ENCODE measurements at regions not wholly inside any gene's neighbourhood (a gene's known extent, or its start where the extent isn't known, plus 50 kb on each side); places are given as distances from the start of the nearest gene placed in this dataset.

DNA sequence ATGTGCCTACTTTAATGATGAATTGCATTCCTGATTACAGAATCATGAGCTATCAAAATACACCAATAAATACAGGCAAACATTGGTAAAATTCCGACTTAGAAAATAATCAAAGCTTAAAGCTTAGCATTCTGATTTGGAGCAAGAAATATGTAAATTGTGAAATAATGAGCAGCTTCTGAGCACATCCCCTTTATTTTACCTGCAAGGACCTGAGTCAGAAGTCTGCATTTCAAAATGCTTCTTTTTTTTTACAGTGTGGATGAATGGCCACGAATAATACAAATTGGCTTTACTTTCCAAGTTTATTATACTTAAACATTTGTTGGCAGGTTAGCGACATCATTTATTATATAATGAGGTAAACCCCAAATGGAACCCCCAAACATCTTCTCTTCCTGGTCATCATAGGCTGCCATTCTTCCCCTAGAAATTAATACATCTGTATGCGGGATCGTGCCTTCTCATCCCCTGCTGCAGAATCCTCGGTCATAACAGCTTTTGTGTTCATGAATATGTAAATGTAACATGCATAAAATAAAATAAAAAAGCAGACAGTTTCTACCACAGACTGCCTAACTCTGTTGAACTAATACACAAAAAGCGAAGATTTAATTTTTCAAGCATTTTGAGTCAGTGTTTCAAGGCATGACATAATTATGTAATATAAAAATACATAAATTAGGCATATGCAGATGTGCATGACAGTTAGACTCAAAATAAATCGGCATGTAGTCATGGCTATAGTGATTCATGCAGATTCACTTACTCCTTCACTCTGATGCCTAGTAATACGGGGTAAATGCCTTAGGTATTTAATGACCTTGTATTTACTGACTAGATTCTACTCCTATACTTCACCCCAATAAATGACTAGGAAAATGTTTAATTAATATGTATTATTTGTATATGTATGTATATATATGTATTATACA, 339.7 kb downstream of the USP25 start:
- intact Hi-C loops (cut with DNase I; ENCODE audit: low total_unique reads), result no loop called here
- WGBS, 2 donors, result 55 to 66% methylated on average over 9 of the region's 9 CpGs
- TF ChIP-seq POLR2A (IDR thresholded peaks at IDR 0.05) (no peak), CTCF (IDR thresholded peaks at IDR 0.05) (no peak)
- no peak overlapping the region for H3K4me3 ChIP-seq (ENCODE audit: low read depth, poor library complexity, severe bottlenecking)
- DNase-seq (ENCODE audit: low spot score in 2 of 2), result no peak

- 43 to 44% methylated on average over 7 of the region's 7 CpGs for WGBS, 2 donors
- H3K4me3 ChIP-seq (ENCODE audit: low read depth, poor library complexity, severe bottlenecking), result no peak overlapping the region
- TF ChIP-seq POLR2A (IDR thresholded peaks at IDR 0.05) (no peak), CTCF (IDR thresholded peaks at IDR 0.05) (no peak)
- intact Hi-C loops (cut with DNase I; ENCODE audit: low total_unique reads), result no loop called here
- no peak for DNase-seq (ENCODE audit: low spot score in 2 of 2)
Measured at GRCh38 chr21:16070207-16070651, 340.4 kb downstream of the USP25 start.

DNA sequence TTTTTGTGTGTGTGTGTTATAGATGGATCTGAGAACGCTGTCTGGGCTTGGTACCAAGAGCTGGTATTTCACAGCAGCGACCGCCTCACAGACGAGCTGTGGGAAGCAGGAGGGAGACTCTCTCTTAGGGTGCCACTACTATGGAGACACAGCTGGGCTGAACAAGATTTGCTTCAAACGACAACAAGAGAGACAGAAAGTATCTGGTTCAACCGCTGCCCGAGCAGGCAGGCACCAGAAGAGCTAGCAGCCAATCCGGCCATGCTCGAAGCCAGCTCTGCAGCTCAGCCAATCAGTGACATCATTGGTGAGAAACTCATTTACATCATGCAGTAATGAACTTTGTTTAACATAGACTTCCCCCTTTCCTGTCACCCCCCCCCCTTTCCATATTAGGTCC, 341.3 kb downstream of the USP25 start:
- intact Hi-C loops (cut with DNase I; ENCODE audit: low total_unique reads), result no loop called here
- no peak overlapping the region for H3K4me3 ChIP-seq (ENCODE audit: low read depth, poor library complexity, severe bottlenecking)
- DNase-seq (ENCODE audit: low spot score in 2 of 2), result no peak
- WGBS, 2 donors, result 47 to 65% methylated on average over 9 of the region's 9 CpGs
- TF ChIP-seq CTCF (IDR thresholded peaks at IDR 0.05), result no peak
- TF ChIP-seq POLR2A (IDR thresholded peaks at IDR 0.05), result no peak

- no peak for DNase-seq (ENCODE audit: low spot score in 2 of 2)
- intact Hi-C loops (cut with DNase I; ENCODE audit: low total_unique reads), result no loop called here
- no peak overlapping the region for H3K4me3 ChIP-seq (ENCODE audit: low read depth, poor library complexity, severe bottlenecking)
- 66 to 75% methylated on average over 2 of the region's 2 CpGs for WGBS, 2 donors
- TF ChIP-seq POLR2A (IDR thresholded peaks at IDR 0.05) (no peak), CTCF (IDR thresholded peaks at IDR 0.05) (no peak)
Measured at GRCh38 chr21:16071761-16072160, 342.0 kb downstream of the USP25 start.

DNA sequence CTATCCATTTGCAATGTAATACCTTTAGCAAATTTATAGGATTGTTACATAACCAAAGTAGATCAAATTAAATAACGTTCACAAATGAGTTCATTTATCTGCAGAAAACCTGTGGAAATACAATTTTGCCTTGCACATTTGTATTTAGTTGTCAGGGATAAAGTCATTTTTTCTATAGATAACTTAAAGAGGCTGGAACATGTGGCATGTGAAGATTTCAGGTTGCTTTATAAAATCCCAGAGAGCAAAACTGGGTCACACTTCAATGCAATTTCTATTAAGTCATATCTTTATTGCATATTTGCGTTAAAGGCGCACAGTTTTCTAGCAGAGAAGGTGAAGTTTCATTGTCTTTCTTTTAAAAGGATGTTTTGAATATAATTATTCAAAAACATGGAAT, 342.4 kb downstream of the USP25 start:
- intact Hi-C loops (cut with DNase I; ENCODE audit: low total_unique reads), result no loop called here
- H3K4me3 ChIP-seq (ENCODE audit: low read depth, poor library complexity, severe bottlenecking), result no peak overlapping the region
- WGBS, 2 donors, result 80 to 81% methylated on average over 3 of the region's 3 CpGs
- TF ChIP-seq CTCF (IDR thresholded peaks at IDR 0.05), result no peak
- no peak for TF ChIP-seq POLR2A (IDR thresholded peaks at IDR 0.05)
- no peak for DNase-seq (ENCODE audit: low spot score in 2 of 2)
